IMR-90 (cell line): ENCODE measurements at regions not wholly inside any gene's neighbourhood (a gene's known extent, or its start where the extent isn't known, plus 50 kb on each side); places are given as distances from the start of the nearest gene placed in this dataset.

Experiments used
- BHLHE40 ChIP-seq: fragments of 150-350 bp; IDR thresholded peaks from 2 replicates; pipeline ENCODE4 v1.6.1; 2016; ENCODE audit warnings: mild to moderate bottlenecking, low read depth, low read length
- MAFK ChIP-seq: IDR thresholded peaks from 2 replicates; pipeline ENCODE4 v1.6.1; 2012; ENCODE audit warnings: low read depth, low read length, improper control_type of control experiment
- MAZ ChIP-seq: IDR thresholded peaks from 2 replicates; pipeline ENCODE4 v1.6.1; 2012; ENCODE audit warnings: low read depth, mild to moderate bottlenecking, low read length, improper control_type of control experiment, moderate library complexity, borderline replicate concordance
- MXI1 ChIP-seq: IDR thresholded peaks from 2 replicates; pipeline ENCODE4 v1.6.1; 2012; ENCODE audit warnings: low read depth, mild to moderate bottlenecking, low read length, moderate library complexity, borderline replicate concordance
- NFE2L2 ChIP-seq: fragments of 150-350 bp; IDR thresholded peaks from 2 replicates; pipeline ENCODE4 v1.6.1; 2016; ENCODE audit warnings: low read depth, mild to moderate bottlenecking, low read length
- POLR2A ChIP-seq: IDR thresholded peaks from 2 replicates; pipeline ENCODE4 v1.6.1; 2012; ENCODE audit warnings: mild to moderate bottlenecking, low read depth, low read length
- RAD21 ChIP-seq: IDR thresholded peaks from 2 replicates; pipeline ENCODE4 v1.6.1; 2012; ENCODE audit warnings: low read length, improper control_type of control experiment
- RFX5 ChIP-seq: IDR thresholded peaks from 2 replicates; pipeline ENCODE4 v1.8.0; 2012; ENCODE audit warnings: low read depth, mild to moderate bottlenecking, low read length, moderate library complexity
- SMC3 ChIP-seq: fragments of 150-350 bp; IDR thresholded peaks from 2 replicates; pipeline ENCODE4 v1.6.1; 2016; ENCODE audit warnings: low read depth, mild to moderate bottlenecking, antibody characterized with exemption, low read length, moderate library complexity
- TF ChIP-seq, protein P1 (sequence below): conservative IDR thresholded peaks from 2 replicates; pipeline ENCODE4 v1.5.1; 2012; ENCODE audit warnings: mild to moderate bottlenecking, low read depth, low read length, improper control_type of control experiment
- TF ChIP-seq, protein P2 (sequence below): fragments of 150-350 bp; IDR thresholded peaks from 2 replicates; pipeline ENCODE4 v1.6.1; 2016; ENCODE audit warnings: low read depth, mild to moderate bottlenecking, low read length, moderate library complexity, borderline replicate concordance
- TF ChIP-seq, protein P3 (sequence below): fragments of 150-350 bp; IDR thresholded peaks from 2 replicates; pipeline ENCODE4 v1.6.1; 2017; ENCODE audit warnings: mild to moderate bottlenecking, antibody characterized with exemption, low read length, low read depth

DNA sequence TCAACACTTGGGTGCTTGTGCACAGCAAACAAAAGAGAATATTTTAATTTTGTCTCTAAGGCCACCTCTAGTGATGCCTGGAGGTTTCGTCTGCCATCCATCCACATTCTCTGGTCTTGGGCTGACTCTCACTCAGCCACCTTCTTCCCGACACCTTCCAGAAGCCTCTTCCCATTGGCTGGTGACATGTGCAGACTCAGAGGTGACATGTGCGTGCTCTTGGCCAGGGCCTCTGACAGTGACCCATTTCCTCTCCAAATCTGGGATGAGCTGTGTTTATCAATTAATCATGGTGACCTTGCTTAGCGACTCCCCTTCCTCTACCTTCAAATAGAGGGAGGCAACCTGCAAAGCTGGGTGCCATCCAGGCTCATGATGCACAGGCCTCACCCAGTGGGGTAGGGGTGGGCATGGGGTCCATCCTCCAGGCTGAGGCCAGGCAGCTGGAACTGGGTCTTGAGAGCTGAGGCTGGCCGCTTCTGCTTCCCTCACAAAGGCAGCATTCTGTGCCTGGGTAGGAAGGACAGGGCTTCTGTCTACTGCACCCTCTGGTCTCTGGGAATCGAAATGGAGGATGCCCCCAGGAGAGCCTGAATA is 91.8 kb downstream of the DHCR7 start:
- TF ChIP-seq, protein P1, sequence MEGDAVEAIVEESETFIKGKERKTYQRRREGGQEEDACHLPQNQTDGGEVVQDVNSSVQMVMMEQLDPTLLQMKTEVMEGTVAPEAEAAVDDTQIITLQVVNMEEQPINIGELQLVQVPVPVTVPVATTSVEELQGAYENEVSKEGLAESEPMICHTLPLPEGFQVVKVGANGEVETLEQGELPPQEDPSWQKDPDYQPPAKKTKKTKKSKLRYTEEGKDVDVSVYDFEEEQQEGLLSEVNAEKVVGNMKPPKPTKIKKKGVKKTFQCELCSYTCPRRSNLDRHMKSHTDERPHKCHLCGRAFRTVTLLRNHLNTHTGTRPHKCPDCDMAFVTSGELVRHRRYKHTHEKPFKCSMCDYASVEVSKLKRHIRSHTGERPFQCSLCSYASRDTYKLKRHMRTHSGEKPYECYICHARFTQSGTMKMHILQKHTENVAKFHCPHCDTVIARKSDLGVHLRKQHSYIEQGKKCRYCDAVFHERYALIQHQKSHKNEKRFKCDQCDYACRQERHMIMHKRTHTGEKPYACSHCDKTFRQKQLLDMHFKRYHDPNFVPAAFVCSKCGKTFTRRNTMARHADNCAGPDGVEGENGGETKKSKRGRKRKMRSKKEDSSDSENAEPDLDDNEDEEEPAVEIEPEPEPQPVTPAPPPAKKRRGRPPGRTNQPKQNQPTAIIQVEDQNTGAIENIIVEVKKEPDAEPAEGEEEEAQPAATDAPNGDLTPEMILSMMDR = no peak
- TF ChIP-seq POLR2A = no peak
- TF ChIP-seq MAFK = no peak
- TF ChIP-seq, protein P2, sequence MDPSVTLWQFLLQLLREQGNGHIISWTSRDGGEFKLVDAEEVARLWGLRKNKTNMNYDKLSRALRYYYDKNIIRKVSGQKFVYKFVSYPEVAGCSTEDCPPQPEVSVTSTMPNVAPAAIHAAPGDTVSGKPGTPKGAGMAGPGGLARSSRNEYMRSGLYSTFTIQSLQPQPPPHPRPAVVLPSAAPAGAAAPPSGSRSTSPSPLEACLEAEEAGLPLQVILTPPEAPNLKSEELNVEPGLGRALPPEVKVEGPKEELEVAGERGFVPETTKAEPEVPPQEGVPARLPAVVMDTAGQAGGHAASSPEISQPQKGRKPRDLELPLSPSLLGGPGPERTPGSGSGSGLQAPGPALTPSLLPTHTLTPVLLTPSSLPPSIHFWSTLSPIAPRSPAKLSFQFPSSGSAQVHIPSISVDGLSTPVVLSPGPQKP = no peak
- no peak for TF ChIP-seq NFE2L2
- TF ChIP-seq MXI1 = no peak
- TF ChIP-seq, protein P3, sequence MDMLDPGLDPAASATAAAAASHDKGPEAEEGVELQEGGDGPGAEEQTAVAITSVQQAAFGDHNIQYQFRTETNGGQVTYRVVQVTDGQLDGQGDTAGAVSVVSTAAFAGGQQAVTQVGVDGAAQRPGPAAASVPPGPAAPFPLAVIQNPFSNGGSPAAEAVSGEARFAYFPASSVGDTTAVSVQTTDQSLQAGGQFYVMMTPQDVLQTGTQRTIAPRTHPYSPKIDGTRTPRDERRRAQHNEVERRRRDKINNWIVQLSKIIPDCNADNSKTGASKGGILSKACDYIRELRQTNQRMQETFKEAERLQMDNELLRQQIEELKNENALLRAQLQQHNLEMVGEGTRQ = no peak
- no peak for TF ChIP-seq RAD21
- no peak for TF ChIP-seq BHLHE40
- TF ChIP-seq MAZ = no peak
- no peak for TF ChIP-seq SMC3
- TF ChIP-seq RFX5 = no peak
